ENCODE measurements at regions not wholly inside any gene's neighbourhood (a gene's known extent, or its start where the extent isn't known, plus 50 kb on each side); places are given as distances from the start of the nearest gene placed in this dataset.

- H3K4me2 ChIP-seq (ENCODE audit: insufficient read depth, low read length), result no peak overlapping the region
- no peaks in the 10 kb centered on the region for H3K27me3 ChIP-seq (ENCODE audit: control insufficient read depth in 2 of 2, insufficient read depth in 2 of 2, low read length in 2 of 2)
- H3K9ac ChIP-seq (ENCODE audit: insufficient read depth in 1 of 2, low read depth in 2 of 2, low read length in 2 of 2), result no peak overlapping the region
- H3K4me1 ChIP-seq (replicated peaks in 1 of 2; ENCODE audit: control insufficient read depth in 2 of 2, insufficient read depth in 2 of 2, low read length in 2 of 2), result no peaks in the 10 kb centered on the region; a peak in 1 of 5 replicates
- in situ Hi-C loops (cut with MboI), result no loop called here
- ChIA-PET CTCF (ENCODE audit: low intra/inter-chr PET ratio) (no interaction called here), POLR2A (no interaction called here)
- no peak overlapping the region for H2AFZ ChIP-seq (ENCODE audit: low read depth, low read length)
- ATAC-seq (no peak), FAIRE-seq (no peak), DNase-seq (ENCODE audit: extremely low read depth in 1 of 4, low spot score in 3 of 4) (no peak)
- intact Hi-C loops (cut with micrococcal nuclease), result no loop called here
- H3K79me2 ChIP-seq (ENCODE audit: control insufficient read depth, insufficient read depth, low read length), result no peaks in the 10 kb centered on the region
- 2% methylated on average over 3 of the region's 3 CpGs for WGBS (ENCODE audit: insufficient coverage, low coverage, missing lambda C conversion rate)
- H3K4me3 ChIP-seq, result no peak overlapping the region
- BruUV-seq (replicated peaks), result no TSS peak
- H3K9me1 ChIP-seq (ENCODE audit: control insufficient read depth, insufficient read depth, low read length), result no peaks in the 10 kb centered on the region
- no peaks in the 10 kb centered on the region for H3K9me3 ChIP-seq (replicated peaks; ENCODE audit: control insufficient read depth, insufficient read depth, low read depth, low read length)
- TF ChIP-seq ZBTB40 (IDR thresholded peaks at IDR 0.05), result no peak
- no peak for TF ChIP-seq ZBTB40 (CRISPR knock-in tag; IDR thresholded peaks at IDR 0.05)
- no peak overlapping the region for H3K27ac ChIP-seq (ENCODE audit: extremely low read depth, low read depth, low read length)
- H4K20me1 ChIP-seq (replicated peaks; ENCODE audit: control insufficient read depth, insufficient read depth, low read length), result no peaks in the 10 kb centered on the region
- no peaks in the 10 kb centered on the region for H3K36me3 ChIP-seq (ENCODE audit: control insufficient read depth, insufficient read depth, low read length)
Measured at GRCh38 chr10:84822931-84823630, 494.7 kb downstream of the CCSER2 start.

Data from K562 (cell line).